Activated T-cell treated with anti-CD3 and anti-CD28 coated beads for 48 hours (primary cell): ENCODE measurements at regions not wholly inside any gene's neighbourhood (a gene's known extent, or its start where the extent isn't known, plus 50 kb on each side); places are given as distances from the start of the nearest gene placed in this dataset.
"Not testable (repeated sequence)": the region's sequence is repeated elsewhere in the genome, so short reads cannot be mapped to it uniquely, and the experiment has no call there.

Source experiments
- DNase-seq: peaks from one replicate; pipeline ENCODE4 v3.0.0-alpha.2; 2020; ENCODE audit warnings: low read depth

- no peak for DNase-seq
Observed at GRCh38 chr3:43236008-43236407, 50.3 kb upstream of the SNRK start.

GRCh38 chr3:43233062-43233461 lies 53.3 kb upstream of the SNRK start:
- no peak for DNase-seq

GRCh38 chr3:43231276-43232000 lies 54.9 kb upstream of the SNRK start:
- DNase-seq: no peak

GRCh38 chr3:43229865-43230264 lies 56.5 kb upstream of the SNRK start:
- DNase-seq: not testable (repeated sequence)

GRCh38 chr3:43227685-43228084 lies 58.7 kb upstream of the SNRK start:
- not testable (repeated sequence) for DNase-seq

- no peak for DNase-seq
Observed at GRCh38 chr3:43224405-43225073, 61.8 kb upstream of the SNRK start.

GRCh38 chr3:43223670-43224364 lies 62.5 kb upstream of the SNRK start:
- no peak for DNase-seq

- no peak for DNase-seq
Observed at GRCh38 chr3:43222590-43222989, 63.8 kb upstream of the SNRK start.

GRCh38 chr3:43221076-43221475 lies 65.3 kb upstream of the SNRK start:
- no peak for DNase-seq

- no peak for DNase-seq
Observed at GRCh38 chr3:43219616-43220015, 66.7 kb upstream of the SNRK start.

GRCh38 chr3:43218921-43219320 lies 67.4 kb upstream of the SNRK start:
- no peak for DNase-seq

GRCh38 chr3:43218156-43218555 lies 68.2 kb upstream of the SNRK start:
- no peak for DNase-seq

- no peak for DNase-seq
Observed at GRCh38 chr3:43217633-43218032, 68.7 kb upstream of the SNRK start.

GRCh38 chr3:43217206-43217605 lies 69.1 kb upstream of the SNRK start:
- no peak for DNase-seq

GRCh38 chr3:43215663-43216275 lies 70.6 kb upstream of the SNRK start:
- DNase-seq: no peak

GRCh38 chr3:43215138-43215537 lies 71.2 kb upstream of the SNRK start:
- no peak for DNase-seq

- no peak for DNase-seq
Observed at GRCh38 chr3:43214616-43215015, 71.7 kb upstream of the SNRK start.

GRCh38 chr3:43213631-43214030 lies 72.7 kb upstream of the SNRK start:
- DNase-seq: no peak

- no peak for DNase-seq
Observed at GRCh38 chr3:43212914-43213611, 73.3 kb upstream of the SNRK start.

- no peak for DNase-seq
Observed at GRCh38 chr3:43211681-43212080, 74.7 kb upstream of the SNRK start.

GRCh38 chr3:43210049-43211027 lies 76.0 kb upstream of the SNRK start:
- no peak for DNase-seq
